K562 (cell line): ENCODE measurements at regions not wholly inside any gene's neighbourhood (a gene's known extent, or its start where the extent isn't known, plus 50 kb on each side); places are given as distances from the start of the nearest gene placed in this dataset.

Source experiments
- ARNT ChIP-seq, 2 experiments: fragments of 450-650 bp; IDR thresholded peaks; 2 replicates each; pipeline ENCODE4 v1.6.1; 2016; ENCODE audit warnings: mild to moderate bottlenecking in 1 of 2
- ATF6 ChIP-seq: sonication (generic); formaldehyde crosslinking; IDR thresholded peaks from 2 replicates; pipeline ENCODE4 v1.4.0; 2020; ENCODE audit warnings: mild to moderate bottlenecking, missing genetic modification reagents
- ESRRA ChIP-seq: fragments of 450-650 bp; IDR thresholded peaks from 2 replicates; pipeline ENCODE4 v1.6.1; 2014; ENCODE audit warnings: low read depth, mild to moderate bottlenecking, moderate library complexity, borderline replicate concordance
- FOXA1 ChIP-seq: fragments of 450-650 bp; IDR thresholded peaks from 2 replicates; pipeline ENCODE4 v1.6.1; 2016; ENCODE audit warnings: mild to moderate bottlenecking, borderline replicate concordance
- FOXM1 ChIP-seq, 2 experiments: fragments of 450-650 bp in 1 of 2; sonication (generic) in 1 of 2; formaldehyde crosslinking in 1 of 2; IDR thresholded peaks; 2 replicates each; pipeline versions ENCODE4 v1.6.1 to v1.9.0; 2017 to 2022; ENCODE audit warnings: low read depth in 2 of 2, mild to moderate bottlenecking in 2 of 2, missing genetic modification reagents in 1 of 2, moderate library complexity in 1 of 2
- RBM15 ChIP-seq: fragments of 200-400 bp; formaldehyde crosslinking; IDR thresholded peaks from 2 replicates; pipeline ENCODE4 v1.6.1; 2018; ENCODE audit warnings: mild to moderate bottlenecking, low read length, moderate library complexity; ENCODE audit not compliant: insufficient read depth
- SIN3A ChIP-seq, 2 experiments: fragments of 150-350 bp in 1 of 2; IDR thresholded peaks; 2 replicates each; pipeline ENCODE4 v1.6.1; 2011 to 2016; ENCODE audit warnings: borderline replicate concordance in 2 of 2, low read depth in 2 of 2, low read length in 2 of 2, mild to moderate bottlenecking in 2 of 2, moderate library complexity in 2 of 2; ENCODE audit not compliant: control insufficient read depth in 1 of 2
- SNIP1 ChIP-seq: fragments of 450-650 bp; IDR thresholded peaks from 2 replicates; pipeline ENCODE4 v1.7.1; 2017; ENCODE audit warnings: low read depth, mild to moderate bottlenecking
- U2AF2 ChIP-seq: fragments of 200-400 bp; formaldehyde crosslinking; optimal IDR thresholded peaks from 2 replicates; pipeline ENCODE3; 2017; ENCODE audit warnings: low read depth, mild to moderate bottlenecking, low read length
- WHSC1 ChIP-seq: IDR thresholded peaks from one replicate; pipeline ENCODE4 v1.6.1; 2012; ENCODE audit warnings: low read length, control low read depth, inconsistent platforms
- ZNF12 ChIP-seq: sonication (generic); formaldehyde crosslinking; IDR thresholded peaks from 2 replicates; pipeline ENCODE4 v1.4.0; 2020; ENCODE audit warnings: mild to moderate bottlenecking, missing genetic modification reagents
- ZNF217 ChIP-seq: sonication (generic); formaldehyde crosslinking; IDR thresholded peaks from 2 replicates; pipeline ENCODE4 v1.8.0; 2022; ENCODE audit warnings: mild to moderate bottlenecking, missing genetic modification reagents
- ZNF764 ChIP-seq: fragments of 250-450 bp; sonication (Bioruptor Pico); IDR thresholded peaks from 2 replicates; pipeline ENCODE4 v1.4.0; 2020; ENCODE audit warnings: low read depth, mild to moderate bottlenecking, moderate library complexity

DNA sequence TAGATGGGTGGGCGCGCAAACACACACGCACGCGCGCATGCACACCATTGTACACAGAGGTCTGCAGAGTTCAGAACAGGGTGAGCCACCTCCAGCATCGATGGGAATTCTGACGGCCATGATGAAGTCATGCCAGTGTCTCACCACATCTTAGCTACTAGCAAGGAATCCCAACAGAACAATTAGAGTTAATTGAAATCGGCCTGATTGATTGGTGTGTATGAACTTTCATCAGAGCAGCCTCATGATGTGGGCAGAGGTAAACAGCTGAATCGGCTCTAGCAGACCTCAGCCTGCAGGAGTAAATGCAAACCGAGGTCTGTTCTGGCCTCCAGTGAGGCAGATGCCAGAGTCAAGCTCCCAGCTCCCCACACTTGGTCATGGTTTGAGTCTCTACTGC is 200.6 kb downstream of the CBLN1 start:
- TF ChIP-seq ARNT (IDR thresholded peaks at IDR 0.05) (no peak), ESRRA (no peak), SNIP1 (no peak), ATF6 (no peak), ZNF12 (CRISPR knock-in tag) (no peak), RBM15 (no peak), FOXA1 (no peak), ZNF217 (CRISPR knock-in tag) (no peak), FOXM1 (IDR thresholded peaks at IDR 0.05; ENCODE audit: low read depth) (no peak), FOXM1 (CRISPR knock-in tag; IDR thresholded peaks at IDR 0.05; ENCODE audit: low read depth) (no peak), ZNF764 (CRISPR knock-in tag) (no peak), U2AF2 (no peak), WHSC1 (no peak), SIN3A (IDR thresholded peaks at IDR 0.05; ENCODE audit: borderline replicate concordance in 2 of 2, control insufficient read depth in 1 of 2, low read depth in 2 of 2, low read length in 2 of 2) (no peak)
